Ramos (cell line): ENCODE measurements at regions not wholly inside any gene's neighbourhood (a gene's known extent, or its start where the extent isn't known, plus 50 kb on each side); places are given as distances from the start of the nearest gene placed in this dataset.
"Not testable (repeated sequence)": the region's sequence is repeated elsewhere in the genome, so short reads cannot be mapped to it uniquely, and the experiment has no call there.

Source experiments
- in situ Hi-C: fragments of 300-500 bp; cut with MboI; formaldehyde crosslinking; loops from one replicate; pipeline ENCODE4 v1.14.3; 2022; ENCODE audit warnings: low sequenced_read_pairs; ENCODE audit not compliant: unreplicated experiment

GRCh38 chr7:4319280-4319679, 362.8 kb upstream of the FOXK1 start:
- in situ Hi-C loops = no loop called here

GRCh38 chr7:4325732-4326131, 356.4 kb upstream of the FOXK1 start:
- in situ Hi-C loops = no loop called here

GRCh38 chr7:4331711-4332110, 350.4 kb upstream of the FOXK1 start:
- in situ Hi-C loops = no loop called here

- in situ Hi-C loops = no loop called here
These were observed 343.5 kb upstream of the FOXK1 start for GRCh38 chr7:4338556-4338955.

GRCh38 chr7:4343272-4344247, 338.5 kb upstream of the FOXK1 start:
- in situ Hi-C loops = no loop called here

- in situ Hi-C loops = no loop called here
These were observed 337.1 kb upstream of the FOXK1 start for GRCh38 chr7:4345004-4345403.

- in situ Hi-C loops = no loop called here
These were observed 330.0 kb upstream of the FOXK1 start for GRCh38 chr7:4352069-4352468.

- in situ Hi-C loops = no loop called here
These were observed 320.3 kb upstream of the FOXK1 start for GRCh38 chr7:4361774-4362173.

- in situ Hi-C loops = no loop called here
These were observed 298.5 kb upstream of the FOXK1 start for GRCh38 chr7:4383584-4383983.

- in situ Hi-C loops = no loop called here
These were observed 295.9 kb upstream of the FOXK1 start for GRCh38 chr7:4386190-4386589.

GRCh38 chr7:4391103-4391502, 291.0 kb upstream of the FOXK1 start:
- in situ Hi-C loops = not testable (repeated sequence)

GRCh38 chr7:4394736-4395135, 287.4 kb upstream of the FOXK1 start:
- in situ Hi-C loops = no loop called here

- in situ Hi-C loops = no loop called here
These were observed 283.0 kb upstream of the FOXK1 start for GRCh38 chr7:4399121-4399520.

- in situ Hi-C loops = no loop called here
These were observed 282.5 kb upstream of the FOXK1 start for GRCh38 chr7:4399596-4399995.

GRCh38 chr7:4406288-4407058, 275.6 kb upstream of the FOXK1 start:
- in situ Hi-C loops = no loop called here

GRCh38 chr7:4409946-4410345, 272.1 kb upstream of the FOXK1 start:
- in situ Hi-C loops = no loop called here

GRCh38 chr7:4416396-4417056, 265.6 kb upstream of the FOXK1 start:
- in situ Hi-C loops = no loop called here

GRCh38 chr7:4428526-4428925, 253.6 kb upstream of the FOXK1 start:
- in situ Hi-C loops = no loop called here

GRCh38 chr7:4430227-4430626, 251.9 kb upstream of the FOXK1 start:
- in situ Hi-C loops = no loop called here

- in situ Hi-C loops = no loop called here
These were observed 247.8 kb upstream of the FOXK1 start for GRCh38 chr7:4434306-4434705.
